DOHH2 (cell line): ENCODE measurements at regions not wholly inside any gene's neighbourhood (a gene's known extent, or its start where the extent isn't known, plus 50 kb on each side); places are given as distances from the start of the nearest gene placed in this dataset.
"Not testable (repeated sequence)": the region's sequence is repeated elsewhere in the genome, so short reads cannot be mapped to it uniquely, and the experiment has no call there.

Source experiments
- H3F3A ChIP-seq: fragments of 200-600 bp; sonication (generic), shearing (Covaris generic); 2 replicates; pipeline ENCODE4 v1.6.0; 2016; ENCODE audit warnings: antibody characterized with exemption, mild to moderate bottlenecking; ENCODE audit not compliant: control insufficient read depth, insufficient read depth
- H3K27ac ChIP-seq: fragments of 200-600 bp; sonication (generic); 2 replicates; pipeline ENCODE4 v1.5.1; 2014; ENCODE audit warnings: low read depth, mild to moderate bottlenecking, low read length, moderate library complexity
- H3K27me3 ChIP-seq: fragments of 200-600 bp; sonication (generic); 2 replicates; pipeline ENCODE4 v1.6.1; 2014; ENCODE audit warnings: mild to moderate bottlenecking, low read length, mixed read lengths; ENCODE audit not compliant: control insufficient read depth
- H3K36me3 ChIP-seq: fragments of 200-600 bp; sonication (generic); 2 replicates; pipeline ENCODE4 v1.6.1; 2014; ENCODE audit warnings: mild to moderate bottlenecking, low read length, moderate library complexity, mixed read lengths; ENCODE audit not compliant: control insufficient read depth
- H3K4me1 ChIP-seq: fragments of 200-600 bp; sonication (generic); 2 replicates; pipeline ENCODE4 v1.6.1; 2014; ENCODE audit warnings: mild to moderate bottlenecking, low read length, mixed read lengths; ENCODE audit not compliant: control insufficient read depth
- H3K4me2 ChIP-seq: fragments of 200-600 bp; sonication (generic); 2 replicates; pipeline ENCODE4 v1.6.0; 2014; ENCODE audit warnings: mild to moderate bottlenecking, low read length, moderate library complexity
- H3K4me3 ChIP-seq: fragments of 200-600 bp; sonication (generic); 2 replicates; pipeline ENCODE4 v1.5.1; 2014; ENCODE audit warnings: mild to moderate bottlenecking, low read length, mixed read lengths
- H3K79me2 ChIP-seq: fragments of 200-600 bp; sonication (generic); 2 replicates; pipeline ENCODE4 v1.6.1; 2014; ENCODE audit warnings: mild to moderate bottlenecking, low read length, mixed read lengths; ENCODE audit not compliant: control insufficient read depth
- H3K9me2 ChIP-seq: fragments of 200-600 bp; sonication (generic); replicated peaks from 2 replicates; pipeline ENCODE4 v1.6.1; 2014; ENCODE audit warnings: mild to moderate bottlenecking, low read length, mixed read lengths; ENCODE audit not compliant: control insufficient read depth
- H3K9me3 ChIP-seq: fragments of 200-600 bp; sonication (generic); 2 replicates; pipeline ENCODE4 v1.6.1; 2014; ENCODE audit warnings: antibody characterized with exemption, low read length, mixed read lengths; ENCODE audit not compliant: control insufficient read depth, insufficient read depth
- H4K20me1 ChIP-seq: fragments of 200-600 bp; sonication (generic); 2 replicates; pipeline ENCODE4 v1.6.0; 2014; ENCODE audit warnings: low read depth, mild to moderate bottlenecking, antibody characterized with exemption, low read length, moderate library complexity; ENCODE audit not compliant: control insufficient read depth, insufficient read depth
- EZH2phosphoT487 ChIP-seq: fragments of 200-600 bp; sonication (generic); IDR thresholded peaks from 2 replicates; pipeline ENCODE4 v1.6.1; 2017; ENCODE audit warnings: borderline replicate concordance, mild to moderate bottlenecking, antibody characterized with exemption, low read length, moderate library complexity, mixed read lengths
- TF ChIP-seq, protein P1 (sequence below): fragments of 200-600 bp; sonication (generic); IDR thresholded peaks from one replicate; pipeline ENCODE4 v1.5.1; 2014; ENCODE audit warnings: antibody characterized with exemption, mild to moderate bottlenecking, low read depth, low read length; ENCODE audit not compliant: poor library complexity, severe bottlenecking

GRCh38 chr1:105073660-105074059, 1324.0 kb downstream of the AMY1C start:
- no peaks in the 10 kb centered on the region for H3K36me3 ChIP-seq
- H3K27ac ChIP-seq, result no peak overlapping the region
- H3F3A ChIP-seq, result no peaks in the 10 kb centered on the region
- no peak overlapping the region for H3K4me2 ChIP-seq
- H3K79me2 ChIP-seq, result no peaks in the 10 kb centered on the region
- H3K9me3 ChIP-seq, result no peaks in the 10 kb centered on the region
- no peak overlapping the region for H3K4me3 ChIP-seq
- TF ChIP-seq, protein P1, sequence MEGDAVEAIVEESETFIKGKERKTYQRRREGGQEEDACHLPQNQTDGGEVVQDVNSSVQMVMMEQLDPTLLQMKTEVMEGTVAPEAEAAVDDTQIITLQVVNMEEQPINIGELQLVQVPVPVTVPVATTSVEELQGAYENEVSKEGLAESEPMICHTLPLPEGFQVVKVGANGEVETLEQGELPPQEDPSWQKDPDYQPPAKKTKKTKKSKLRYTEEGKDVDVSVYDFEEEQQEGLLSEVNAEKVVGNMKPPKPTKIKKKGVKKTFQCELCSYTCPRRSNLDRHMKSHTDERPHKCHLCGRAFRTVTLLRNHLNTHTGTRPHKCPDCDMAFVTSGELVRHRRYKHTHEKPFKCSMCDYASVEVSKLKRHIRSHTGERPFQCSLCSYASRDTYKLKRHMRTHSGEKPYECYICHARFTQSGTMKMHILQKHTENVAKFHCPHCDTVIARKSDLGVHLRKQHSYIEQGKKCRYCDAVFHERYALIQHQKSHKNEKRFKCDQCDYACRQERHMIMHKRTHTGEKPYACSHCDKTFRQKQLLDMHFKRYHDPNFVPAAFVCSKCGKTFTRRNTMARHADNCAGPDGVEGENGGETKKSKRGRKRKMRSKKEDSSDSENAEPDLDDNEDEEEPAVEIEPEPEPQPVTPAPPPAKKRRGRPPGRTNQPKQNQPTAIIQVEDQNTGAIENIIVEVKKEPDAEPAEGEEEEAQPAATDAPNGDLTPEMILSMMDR, result no peak
- TF ChIP-seq EZH2phosphoT487, result no peak
- H3K9me2 ChIP-seq, result no peaks in the 10 kb centered on the region
- H3K27me3 ChIP-seq, result no peaks in the 10 kb centered on the region
- no peaks in the 10 kb centered on the region for H3K4me1 ChIP-seq
- no peaks in the 10 kb centered on the region for H4K20me1 ChIP-seq

GRCh38 chr1:105083611-105084010, 1333.9 kb downstream of the AMY1C start:
- H3K4me3 ChIP-seq, result no peak overlapping the region
- no peaks in the 10 kb centered on the region for H3K9me3 ChIP-seq
- H3K36me3 ChIP-seq, result no peaks in the 10 kb centered on the region
- no peaks in the 10 kb centered on the region for H3K4me1 ChIP-seq
- H3K4me2 ChIP-seq, result no peak overlapping the region
- H3K27me3 ChIP-seq, result no peaks in the 10 kb centered on the region
- H4K20me1 ChIP-seq, result no peaks in the 10 kb centered on the region
- H3F3A ChIP-seq, result no peaks in the 10 kb centered on the region
- no peak overlapping the region for H3K27ac ChIP-seq
- TF ChIP-seq, protein P1, result no peak
- no peak for TF ChIP-seq EZH2phosphoT487
- H3K79me2 ChIP-seq, result no peaks in the 10 kb centered on the region
- H3K9me2 ChIP-seq, result no peaks in the 10 kb centered on the region

DNA sequence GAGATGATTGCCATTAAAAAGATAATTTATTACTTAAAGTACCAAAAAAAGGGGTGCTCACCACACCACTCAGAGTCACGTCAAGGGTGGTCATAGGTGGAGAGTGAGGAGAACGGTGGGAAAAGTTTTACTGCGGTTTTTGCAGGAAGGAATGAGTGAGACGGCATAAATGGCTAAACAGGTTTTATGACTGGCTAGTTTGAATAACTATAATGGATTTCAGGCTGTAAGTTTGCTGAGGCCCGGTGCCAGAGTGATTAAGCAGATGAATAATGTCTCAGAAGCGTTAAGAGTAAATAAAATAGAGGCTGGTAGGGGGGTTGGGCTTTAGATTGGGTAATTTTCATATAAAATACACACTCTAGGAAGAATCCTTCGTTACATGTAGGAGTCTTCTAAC, 1337.8 kb downstream of the AMY1C start:
- H3K79me2 ChIP-seq, result no peaks in the 10 kb centered on the region
- no peaks in the 10 kb centered on the region for H3K4me1 ChIP-seq
- no peaks in the 10 kb centered on the region for H3K9me2 ChIP-seq
- no peak overlapping the region for H3K27ac ChIP-seq
- no peak overlapping the region for H3K4me3 ChIP-seq
- H3K4me2 ChIP-seq, result no peak overlapping the region
- no peak for TF ChIP-seq EZH2phosphoT487
- TF ChIP-seq, protein P1, result no peak
- no peaks in the 10 kb centered on the region for H3F3A ChIP-seq
- no peaks in the 10 kb centered on the region for H3K27me3 ChIP-seq
- no peaks in the 10 kb centered on the region for H4K20me1 ChIP-seq
- H3K36me3 ChIP-seq, result no peaks in the 10 kb centered on the region
- H3K9me3 ChIP-seq, result no peaks in the 10 kb centered on the region

GRCh38 chr1:105088166-105088565, 1338.5 kb downstream of the AMY1C start:
- Histone ChIP-seq H3K4me2 (no peak overlapping the region), H3K9me2 (no peaks in the 10 kb centered on the region), H3K4me3 (no peak overlapping the region), H3K9me3 (no peaks in the 10 kb centered on the region), H3K27ac (no peak overlapping the region), H3K27me3 (no peaks in the 10 kb centered on the region), H3K79me2 (no peaks in the 10 kb centered on the region), H3F3A (no peaks in the 10 kb centered on the region), H3K36me3 (no peaks in the 10 kb centered on the region), H3K4me1 (no peaks in the 10 kb centered on the region), H4K20me1 (no peaks in the 10 kb centered on the region)
- no peak for TF ChIP-seq EZH2phosphoT487
- TF ChIP-seq, protein P1, result no peak

- not testable (repeated sequence) for H3F3A ChIP-seq, H3K9me2 ChIP-seq, H3K9me3 ChIP-seq, H3K4me1 ChIP-seq, H3K4me2 ChIP-seq, H3K79me2 ChIP-seq, H3K27me3 ChIP-seq, H4K20me1 ChIP-seq, H3K4me3 ChIP-seq, H3K36me3 ChIP-seq, H3K27ac ChIP-seq
These were observed 1344.2 kb downstream of the AMY1C start for GRCh38 chr1:105093893-105094292.
